SK-N-SH (cell line): ENCODE measurements at regions not wholly inside any gene's neighbourhood (a gene's known extent, or its start where the extent isn't known, plus 50 kb on each side); places are given as distances from the start of the nearest gene placed in this dataset.

Experiments
- EZH2phosphoT487 ChIP-seq: fragments of 200-600 bp; sonication (generic); IDR thresholded peaks from 2 replicates; pipeline ENCODE4 v1.6.1; 2017; ENCODE audit warnings: low read depth, mixed run types, mild to moderate bottlenecking, antibody characterized with exemption, moderate library complexity, borderline replicate concordance
- POLR2AphosphoS5 ChIP-seq: IDR thresholded peaks from 2 replicates; pipeline ENCODE4 v1.6.1; 2012; ENCODE audit warnings: low read depth, low read length
- TAF1 ChIP-seq: IDR thresholded peaks from 2 replicates; pipeline ENCODE4 v1.6.1; 2012; ENCODE audit warnings: low read depth, mild to moderate bottlenecking, low read length, moderate library complexity, borderline replicate concordance
- TF ChIP-seq, protein P1 (sequence below): fragments of 200-600 bp; sonication (generic); IDR thresholded peaks from 2 replicates; pipeline ENCODE4 v1.6.1; 2017; ENCODE audit warnings: antibody characterized with exemption, mild to moderate bottlenecking, moderate library complexity
- TF ChIP-seq, protein P2 (sequence below): IDR thresholded peaks from 2 replicates; pipeline ENCODE4 v1.6.1; 2012; ENCODE audit warnings: mild to moderate bottlenecking, low read depth, low read length, moderate library complexity

- TF ChIP-seq, protein P1, sequence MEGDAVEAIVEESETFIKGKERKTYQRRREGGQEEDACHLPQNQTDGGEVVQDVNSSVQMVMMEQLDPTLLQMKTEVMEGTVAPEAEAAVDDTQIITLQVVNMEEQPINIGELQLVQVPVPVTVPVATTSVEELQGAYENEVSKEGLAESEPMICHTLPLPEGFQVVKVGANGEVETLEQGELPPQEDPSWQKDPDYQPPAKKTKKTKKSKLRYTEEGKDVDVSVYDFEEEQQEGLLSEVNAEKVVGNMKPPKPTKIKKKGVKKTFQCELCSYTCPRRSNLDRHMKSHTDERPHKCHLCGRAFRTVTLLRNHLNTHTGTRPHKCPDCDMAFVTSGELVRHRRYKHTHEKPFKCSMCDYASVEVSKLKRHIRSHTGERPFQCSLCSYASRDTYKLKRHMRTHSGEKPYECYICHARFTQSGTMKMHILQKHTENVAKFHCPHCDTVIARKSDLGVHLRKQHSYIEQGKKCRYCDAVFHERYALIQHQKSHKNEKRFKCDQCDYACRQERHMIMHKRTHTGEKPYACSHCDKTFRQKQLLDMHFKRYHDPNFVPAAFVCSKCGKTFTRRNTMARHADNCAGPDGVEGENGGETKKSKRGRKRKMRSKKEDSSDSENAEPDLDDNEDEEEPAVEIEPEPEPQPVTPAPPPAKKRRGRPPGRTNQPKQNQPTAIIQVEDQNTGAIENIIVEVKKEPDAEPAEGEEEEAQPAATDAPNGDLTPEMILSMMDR: no peak
- TF ChIP-seq POLR2AphosphoS5: no peak
- TF ChIP-seq, protein P2, sequence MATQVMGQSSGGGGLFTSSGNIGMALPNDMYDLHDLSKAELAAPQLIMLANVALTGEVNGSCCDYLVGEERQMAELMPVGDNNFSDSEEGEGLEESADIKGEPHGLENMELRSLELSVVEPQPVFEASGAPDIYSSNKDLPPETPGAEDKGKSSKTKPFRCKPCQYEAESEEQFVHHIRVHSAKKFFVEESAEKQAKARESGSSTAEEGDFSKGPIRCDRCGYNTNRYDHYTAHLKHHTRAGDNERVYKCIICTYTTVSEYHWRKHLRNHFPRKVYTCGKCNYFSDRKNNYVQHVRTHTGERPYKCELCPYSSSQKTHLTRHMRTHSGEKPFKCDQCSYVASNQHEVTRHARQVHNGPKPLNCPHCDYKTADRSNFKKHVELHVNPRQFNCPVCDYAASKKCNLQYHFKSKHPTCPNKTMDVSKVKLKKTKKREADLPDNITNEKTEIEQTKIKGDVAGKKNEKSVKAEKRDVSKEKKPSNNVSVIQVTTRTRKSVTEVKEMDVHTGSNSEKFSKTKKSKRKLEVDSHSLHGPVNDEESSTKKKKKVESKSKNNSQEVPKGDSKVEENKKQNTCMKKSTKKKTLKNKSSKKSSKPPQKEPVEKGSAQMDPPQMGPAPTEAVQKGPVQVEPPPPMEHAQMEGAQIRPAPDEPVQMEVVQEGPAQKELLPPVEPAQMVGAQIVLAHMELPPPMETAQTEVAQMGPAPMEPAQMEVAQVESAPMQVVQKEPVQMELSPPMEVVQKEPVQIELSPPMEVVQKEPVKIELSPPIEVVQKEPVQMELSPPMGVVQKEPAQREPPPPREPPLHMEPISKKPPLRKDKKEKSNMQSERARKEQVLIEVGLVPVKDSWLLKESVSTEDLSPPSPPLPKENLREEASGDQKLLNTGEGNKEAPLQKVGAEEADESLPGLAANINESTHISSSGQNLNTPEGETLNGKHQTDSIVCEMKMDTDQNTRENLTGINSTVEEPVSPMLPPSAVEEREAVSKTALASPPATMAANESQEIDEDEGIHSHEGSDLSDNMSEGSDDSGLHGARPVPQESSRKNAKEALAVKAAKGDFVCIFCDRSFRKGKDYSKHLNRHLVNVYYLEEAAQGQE: no peak
- TF ChIP-seq EZH2phosphoT487: no peak
- TF ChIP-seq TAF1: no peak
These were observed 128.1 kb upstream of the VWC2 start for GRCh38 chr7:49645296-49645695.
